H1 (cell line): ENCODE measurements at regions not wholly inside any gene's neighbourhood (a gene's known extent, or its start where the extent isn't known, plus 50 kb on each side); places are given as distances from the start of the nearest gene placed in this dataset.

Experiments
- CTCF ChIA-PET: fragments of 300-600 bp; sonication (Branson Sonifier 250); formaldehyde crosslinking; loops from one replicate; lab custom pipeline; 2021; ENCODE audit not compliant: partially characterized antibody; lab: Charles Lee
- POLR2A ChIA-PET: fragments of 300-600 bp; sonication (Branson Sonifier 250); formaldehyde crosslinking; loops from one replicate; lab custom pipeline; 2021; ENCODE audit warnings: inconsistent platforms; ENCODE audit not compliant: partially characterized antibody; lab: Charles Lee
- DNase-seq, 2 experiments: peaks; one replicate each; pipeline versions ENCODE4 v3.0.0 to v3.0.0-alpha.2; 2010 to 2022; ENCODE audit warnings: low spot score in 2 of 2, low read depth in 1 of 2, mixed read lengths in 1 of 2
- FAIRE-seq: peaks from 2 replicates; lab custom pipeline; 2011; peaks lifted over from hg19 to GRCh38; lab: Jason Lieb, UNC
- H2AFZ ChIP-seq: 2 replicates; pipeline ENCODE4 v1.8.1; 2012; ENCODE audit warnings: low read length, inconsistent platforms
- H2AK5ac ChIP-seq: 2 replicates; pipeline ENCODE4 v1.6.1; 2013; ENCODE audit warnings: low read depth, low read length
- H2BK120ac ChIP-seq: replicated peaks from 2 replicates; pipeline ENCODE3; 2013; ENCODE audit warnings: low read depth, low read length, inconsistent platforms
- H2BK12ac ChIP-seq: 2 replicates; pipeline ENCODE4 v1.6.1; 2013; ENCODE audit warnings: low read depth, low read length
- H2BK15ac ChIP-seq: 2 replicates; pipeline ENCODE4 v1.6.1; 2013; ENCODE audit warnings: low read length
- H2BK20ac ChIP-seq: 2 replicates; pipeline ENCODE4 v1.6.1; 2013; ENCODE audit warnings: low read length
- H2BK5ac ChIP-seq: 2 replicates; pipeline ENCODE4 v1.6.1; 2013; ENCODE audit warnings: low read depth, low read length
- H3K14ac ChIP-seq: 2 replicates; pipeline ENCODE4 v1.6.1; 2013; ENCODE audit warnings: inconsistent platforms; ENCODE audit not compliant: insufficient read length
- H3K18ac ChIP-seq: 2 replicates; pipeline ENCODE4 v1.6.1; 2013; ENCODE audit warnings: low read length; ENCODE audit errors: extremely low read depth
- H3K23ac ChIP-seq: 2 replicates; pipeline ENCODE4 v1.6.1; 2013; ENCODE audit warnings: inconsistent platforms; ENCODE audit not compliant: insufficient read length
- H3K23me2 ChIP-seq: 2 replicates; pipeline ENCODE4 v1.6.1; 2013; ENCODE audit warnings: low read depth, low read length
- H3K27ac ChIP-seq: 2 replicates; pipeline ENCODE4 v1.6.1; 2011; ENCODE audit warnings: low read depth, low read length, inconsistent platforms
- H3K27me3 ChIP-seq, 4 experiments: replicated peaks in 1 of 4; 1 replicate in 1 of 4; 2 replicates in 3 of 4; pipeline versions ENCODE4 v1.6.1 to v1.8.1; 2011 to 2013; ENCODE audit warnings: low read length in 3 of 4, mild to moderate bottlenecking in 3 of 4, inconsistent platforms in 2 of 4, mixed read lengths in 2 of 4, moderate library complexity in 1 of 4; ENCODE audit not compliant: control insufficient read depth in 3 of 4, insufficient read depth in 3 of 4; ENCODE audit errors: extremely low read depth in 1 of 4
- H3K36me3 ChIP-seq, 4 experiments: 2 replicates each; pipeline versions ENCODE4 v1.6.1 to v1.8.1; 2011 to 2013; ENCODE audit warnings: mild to moderate bottlenecking in 4 of 4, low read length in 3 of 4, moderate library complexity in 2 of 4, control low read depth in 1 of 4, inconsistent platforms in 1 of 4; ENCODE audit not compliant: insufficient read depth in 4 of 4, control insufficient read depth in 2 of 4
- H3K4ac ChIP-seq: replicated peaks from 2 replicates; pipeline ENCODE3; 2013; ENCODE audit warnings: low read length, low read depth, mixed read lengths, inconsistent platforms; ENCODE audit not compliant: insufficient read length
- H3K4me1 ChIP-seq, 4 experiments: replicated peaks in 1 of 4; 1 replicate in 1 of 4; 2 replicates in 3 of 4; pipeline versions ENCODE4 v1.6.1 to v1.8.1; 2011 to 2013; ENCODE audit warnings: low read length in 3 of 4, inconsistent platforms in 2 of 4, mixed read lengths in 1 of 4; ENCODE audit not compliant: insufficient read depth in 4 of 4, control insufficient read depth in 3 of 4
- H3K4me2 ChIP-seq, 2 experiments: 2 replicates each; pipeline versions ENCODE4 v1.6.1 to v1.8.1; 2011 to 2013; ENCODE audit warnings: low read depth in 2 of 2, low read length in 2 of 2, control low read depth in 1 of 2, inconsistent platforms in 1 of 2, mild to moderate bottlenecking in 1 of 2; ENCODE audit not compliant: insufficient read depth in 1 of 2
- H3K4me3 ChIP-seq, 4 experiments: fragments of 200-600, 300-600 bp in 1 of 4; sonication (generic), shearing (Covaris generic), sonication (Bioruptor Twin) in 1 of 4; 2 replicates each; pipeline versions ENCODE4 v1.5.1 to v1.8.1; 2011 to 2016; ENCODE audit warnings: low read length in 4 of 4, low read depth in 3 of 4, control low read depth in 2 of 4, inconsistent platforms in 2 of 4, mild to moderate bottlenecking in 2 of 4, mixed read lengths in 1 of 4, moderate library complexity in 1 of 4; ENCODE audit not compliant: insufficient read depth in 2 of 4; ENCODE audit errors: extremely low read depth in 1 of 4
- H3K56ac ChIP-seq: replicated peaks from 2 replicates; pipeline ENCODE3; 2013; ENCODE audit warnings: low read depth, mild to moderate bottlenecking, mixed read lengths, low read length, inconsistent platforms; ENCODE audit not compliant: insufficient read length
- H3K79me1 ChIP-seq: 2 replicates; pipeline ENCODE4 v1.6.1; 2013; ENCODE audit warnings: low read depth, low read length, control low read depth
- H3K79me2 ChIP-seq, 2 experiments: 2 replicates each; pipeline versions ENCODE4 v1.6.1 to v1.8.1; 2012 to 2013; ENCODE audit warnings: low read length in 2 of 2, mild to moderate bottlenecking in 2 of 2, inconsistent platforms in 1 of 2; ENCODE audit not compliant: insufficient read depth in 2 of 2, control insufficient read depth in 1 of 2
- H3K9ac ChIP-seq, 4 experiments: replicated peaks in 1 of 4; 1 replicate in 1 of 4; 2 replicates in 3 of 4; pipeline versions ENCODE4 v1.6.1 to v1.8.1; 2011 to 2013; ENCODE audit warnings: low read depth in 3 of 4, low read length in 3 of 4, control low read depth in 2 of 4, mild to moderate bottlenecking in 2 of 4, moderate library complexity in 2 of 4, inconsistent platforms in 1 of 4; ENCODE audit errors: extremely low read depth in 1 of 4
- H3K9me3 ChIP-seq, 2 experiments: 2 replicates each; pipeline versions ENCODE4 v1.6.1 to v1.8.1; 2012 to 2013; ENCODE audit warnings: mild to moderate bottlenecking in 2 of 2, moderate library complexity in 2 of 2, control low read depth in 1 of 2, inconsistent platforms in 1 of 2, low read depth in 1 of 2, low read length in 1 of 2, mixed read lengths in 1 of 2; ENCODE audit not compliant: insufficient read depth in 2 of 2
- H4K20me1 ChIP-seq, 2 experiments: replicated peaks in 1 of 2; 2 replicates each; pipeline versions ENCODE3 to v1.8.1; 2011 to 2013; ENCODE audit warnings: inconsistent platforms in 2 of 2, low read length in 2 of 2, mild to moderate bottlenecking in 1 of 2; ENCODE audit not compliant: insufficient read depth in 2 of 2, control insufficient read depth in 1 of 2
- H4K5ac ChIP-seq: 2 replicates; pipeline ENCODE4 v1.6.1; 2013; ENCODE audit warnings: low read length, low read depth, mixed read lengths, inconsistent platforms; ENCODE audit not compliant: insufficient read length
- H4K8ac ChIP-seq: 2 replicates; pipeline ENCODE4 v1.8.0; 2013; ENCODE audit warnings: mild to moderate bottlenecking, moderate library complexity, low read length, inconsistent platforms; ENCODE audit not compliant: insufficient read depth; ENCODE audit errors: extremely low read depth
- H4K91ac ChIP-seq: replicated peaks from 2 replicates; pipeline ENCODE3; 2013; ENCODE audit warnings: low read length, mixed read lengths, inconsistent platforms; ENCODE audit not compliant: insufficient read length
- BACH1 ChIP-seq: IDR thresholded peaks from 2 replicates; pipeline ENCODE4 v1.6.1; 2012; ENCODE audit warnings: low read length, improper control_type of control experiment
- CTBP2 ChIP-seq: IDR thresholded peaks from 2 replicates; pipeline ENCODE4 v1.7.0; 2011; ENCODE audit warnings: borderline replicate concordance, mild to moderate bottlenecking, moderate library complexity, mixed read lengths, low read length; ENCODE audit not compliant: insufficient read depth, insufficient read length
- E2F6 ChIP-seq: IDR thresholded peaks from 2 replicates; pipeline ENCODE4 v1.6.1; 2012; ENCODE audit warnings: inconsistent platforms
- JUN ChIP-seq: IDR thresholded peaks from 2 replicates; pipeline ENCODE4 v1.6.1; 2011; ENCODE audit warnings: low read depth, mild to moderate bottlenecking, improper control_type of control experiment, low read length
- KDM5A ChIP-seq: fragments of 200-600 bp; IDR thresholded peaks from 2 replicates; pipeline ENCODE4 v1.7.1; 2012; ENCODE audit warnings: mild to moderate bottlenecking, low read length, inconsistent platforms, mixed read lengths
- NANOG ChIP-seq: IDR thresholded peaks from 2 replicates; pipeline ENCODE4 v1.6.1; 2011; ENCODE audit warnings: low read length, low read depth, mild to moderate bottlenecking, inconsistent platforms; ENCODE audit not compliant: insufficient read depth, poor library complexity, severe bottlenecking
- NRF1 ChIP-seq: IDR thresholded peaks from 2 replicates; pipeline ENCODE4 v1.6.1; 2011; ENCODE audit warnings: mild to moderate bottlenecking, low read depth, low read length, improper control_type of control experiment
- RFX5 ChIP-seq: IDR thresholded peaks from 2 replicates; pipeline ENCODE4 v1.6.1; 2011; ENCODE audit warnings: low read depth, low read length, improper control_type of control experiment, borderline replicate concordance
- RXRA ChIP-seq: IDR thresholded peaks from 2 replicates; pipeline ENCODE4 v1.6.1; 2011; ENCODE audit warnings: low read depth, mild to moderate bottlenecking, low read length, moderate library complexity; ENCODE audit not compliant: insufficient read depth
- SUZ12 ChIP-seq: fragments of 200-600 bp; sonication (generic); IDR thresholded peaks from 2 replicates; pipeline ENCODE4 v1.6.1; 2012; ENCODE audit warnings: mild to moderate bottlenecking, inconsistent platforms, low read length, moderate library complexity, mixed read lengths
- TAF1 ChIP-seq: IDR thresholded peaks from 2 replicates; pipeline ENCODE4 v1.6.1; 2011; ENCODE audit warnings: mild to moderate bottlenecking, low read depth, low read length
- TCF12 ChIP-seq: IDR thresholded peaks from 2 replicates; pipeline ENCODE4 v1.6.1; 2011; ENCODE audit warnings: low read depth, mild to moderate bottlenecking, low read length
- TEAD4 ChIP-seq: IDR thresholded peaks from 2 replicates; pipeline ENCODE4 v1.6.1; 2012; ENCODE audit warnings: low read depth, low read length, inconsistent platforms, mixed read lengths
- USF2 ChIP-seq: IDR thresholded peaks from 2 replicates; pipeline ENCODE4 v1.6.1; 2011; ENCODE audit warnings: low read length, improper control_type of control experiment
- WGBS, 2 experiments: shearing (Covaris generic) in 1 of 2; methylation state at CpG; one replicate each; pipeline versions ENCODE4 v1.1.6 to v1.1.7; 2013 to 2015; ENCODE audit warnings: low lambda C conversion rate in 2 of 2, mixed read lengths in 2 of 2, inconsistent platforms in 1 of 2, low coverage in 1 of 2, missing lambda C conversion rate in 1 of 2; ENCODE audit not compliant: insufficient replicate concordance in 2 of 2, insufficient coverage in 1 of 2, insufficient read length in 1 of 2; ENCODE audit errors: extremely low coverage in 1 of 2, missing lambda C conversion rate in 1 of 2; 5-methylcytosine and 5-hydroxymethylcytosine counted together

- Histone ChIP-seq H2AK5ac (no peak overlapping the region), H2BK120ac (no peak overlapping the region), H3K9me3 (no peaks in the 10 kb centered on the region), H3K4me2 (no peak overlapping the region), H3K14ac (no peak overlapping the region), H2BK12ac (no peak overlapping the region), H3K4ac (no peak overlapping the region), H3K9ac (no peak overlapping the region; a peak in 1 of 7 replicates), H2BK20ac (no peak overlapping the region), H3K23me2 (no peaks in the 10 kb centered on the region), H2BK15ac (no peak overlapping the region), H3K79me2 (no peaks in the 10 kb centered on the region), H3K27ac (no peak overlapping the region), H3K36me3 (no peaks in the 10 kb centered on the region), H4K8ac (no peak overlapping the region), H2BK5ac (no peak overlapping the region), H3K4me1 (no peaks in the 10 kb centered on the region), H3K23ac (no peak overlapping the region), H3K27me3 (no peaks in the 10 kb centered on the region), H4K5ac (no peak overlapping the region), H3K56ac (no peak overlapping the region), H3K4me3 (no peak overlapping the region), H4K91ac (no peak overlapping the region), H3K79me1 (no peaks in the 10 kb centered on the region), H3K18ac (no peak overlapping the region), H4K20me1 (no peaks in the 10 kb centered on the region), H2AFZ (peak overlapping the region; percentile 27; the same call in 1 of the 2 replicates)
- 95% methylated on average over 2 of the region's 2 CpGs; no CpG with 5 or more reads in 1 of the 2 experiments for WGBS, 2 experiments
- DNase-seq (no peak), FAIRE-seq (no peak)
- CTCF ChIA-PET, result no interaction called here
- POLR2A ChIA-PET, result no interaction called here
- TF ChIP-seq NRF1 (no peak), SUZ12 (no peak), NANOG (no peak), RFX5 (no peak), CTBP2 (no peak), USF2 (no peak), TCF12 (no peak), BACH1 (no peak), KDM5A (no peak), TEAD4 (no peak), RXRA (no peak), TAF1 (no peak), JUN (no peak), E2F6 (no peak)
Observed at GRCh38 chr11:37973941-37974340, 1375.9 kb upstream of the RAG2 start.
